ENCODE measurements at regions not wholly inside any gene's neighbourhood (a gene's known extent, or its start where the extent isn't known, plus 50 kb on each side); places are given as distances from the start of the nearest gene placed in this dataset.
A peak's percentile ranks its signal among the peaks of the same experiment; 100 is the strongest.

- DNase-seq, result no peak
These were observed 518.1 kb upstream of the JARID2 start for GRCh38 chr6:14727494-14728395.

GRCh38 chr6:14728396-14729024 lies 517.4 kb upstream of the JARID2 start:
- no peak for DNase-seq

GRCh38 chr6:14729129-14729871 lies 516.6 kb upstream of the JARID2 start:
- DNase-seq, result no peak

- DNase-seq, result no peak
These were observed 515.2 kb upstream of the JARID2 start for GRCh38 chr6:14730654-14731053.

- no peak for DNase-seq
These were observed 514.3 kb upstream of the JARID2 start for GRCh38 chr6:14731611-14732010.

- no peak for DNase-seq
These were observed 513.5 kb upstream of the JARID2 start for GRCh38 chr6:14732226-14732843.

- DNase-seq, result peak; percentile 92
These were observed 512.8 kb upstream of the JARID2 start for GRCh38 chr6:14732844-14733757.

- no peak for DNase-seq
These were observed 511.8 kb upstream of the JARID2 start for GRCh38 chr6:14734052-14734415.

- no peak for DNase-seq
These were observed 511.2 kb upstream of the JARID2 start for GRCh38 chr6:14734416-14735340.

- no peak for DNase-seq
These were observed 509.8 kb upstream of the JARID2 start for GRCh38 chr6:14735956-14736486.

- DNase-seq, result no peak
These were observed 509.3 kb upstream of the JARID2 start for GRCh38 chr6:14736554-14736953.

- no peak for DNase-seq
These were observed 507.4 kb upstream of the JARID2 start for GRCh38 chr6:14738497-14738896.

- DNase-seq, result no peak
These were observed 506.9 kb upstream of the JARID2 start for GRCh38 chr6:14738933-14739332.

- peak; percentile 68 for DNase-seq
These were observed 506.0 kb upstream of the JARID2 start for GRCh38 chr6:14739827-14740226.

- no peak for DNase-seq
These were observed 503.7 kb upstream of the JARID2 start for GRCh38 chr6:14742171-14742570.

- no peak for DNase-seq
These were observed 503.2 kb upstream of the JARID2 start for GRCh38 chr6:14742680-14743079.

GRCh38 chr6:14743144-14743473 lies 502.8 kb upstream of the JARID2 start:
- DNase-seq, result no peak

GRCh38 chr6:14743474-14744211 lies 502.2 kb upstream of the JARID2 start:
- DNase-seq, result peak; percentile 93

- DNase-seq, result no peak
These were observed 501.7 kb upstream of the JARID2 start for GRCh38 chr6:14744212-14744556.

- no peak for DNase-seq
These were observed 499.6 kb upstream of the JARID2 start for GRCh38 chr6:14746139-14746837.
